Mesothelial cell of epicardium (in vitro differentiated cells): ENCODE measurements at regions not wholly inside any gene's neighbourhood (a gene's known extent, or its start where the extent isn't known, plus 50 kb on each side); places are given as distances from the start of the nearest gene placed in this dataset.

Experiments used
- DNase-seq, 2 experiments: peaks; one replicate each; pipeline ENCODE4 v3.0.0; 2021; ENCODE audit warnings: low spot score in 2 of 2; ENCODE audit not compliant: unreplicated experiment in 2 of 2
- H3K27ac Mint-ChIP-seq: 2 replicates; pipeline ENCODE4 v1.8.0; 2021; ENCODE audit warnings: mixed read lengths
- H3K27me3 Mint-ChIP-seq: 2 replicates; pipeline ENCODE4 v1.8.0; 2021; ENCODE audit warnings: low read depth, mixed read lengths
- H3K36me3 Mint-ChIP-seq: 2 replicates; pipeline ENCODE4 v1.8.0; 2021; ENCODE audit warnings: mixed read lengths
- H3K4me1 Mint-ChIP-seq: 2 replicates; pipeline ENCODE4 v1.8.0; 2021; ENCODE audit warnings: mixed read lengths
- H3K4me3 Mint-ChIP-seq: 2 replicates; pipeline ENCODE4 v1.8.0; 2021; ENCODE audit warnings: mild to moderate bottlenecking, moderate library complexity, mixed read lengths
- H3K9me3 Mint-ChIP-seq: 2 replicates; pipeline ENCODE4 v1.8.0; 2021; ENCODE audit warnings: mixed read lengths
- CTCF ChIP-seq: fragments of 200-600 bp; sonication (generic); IDR thresholded peaks from one replicate; pipeline ENCODE4 v1.5.0; 2021; ENCODE audit warnings: antibody characterized with exemption; ENCODE audit not compliant: unreplicated experiment

DNA sequence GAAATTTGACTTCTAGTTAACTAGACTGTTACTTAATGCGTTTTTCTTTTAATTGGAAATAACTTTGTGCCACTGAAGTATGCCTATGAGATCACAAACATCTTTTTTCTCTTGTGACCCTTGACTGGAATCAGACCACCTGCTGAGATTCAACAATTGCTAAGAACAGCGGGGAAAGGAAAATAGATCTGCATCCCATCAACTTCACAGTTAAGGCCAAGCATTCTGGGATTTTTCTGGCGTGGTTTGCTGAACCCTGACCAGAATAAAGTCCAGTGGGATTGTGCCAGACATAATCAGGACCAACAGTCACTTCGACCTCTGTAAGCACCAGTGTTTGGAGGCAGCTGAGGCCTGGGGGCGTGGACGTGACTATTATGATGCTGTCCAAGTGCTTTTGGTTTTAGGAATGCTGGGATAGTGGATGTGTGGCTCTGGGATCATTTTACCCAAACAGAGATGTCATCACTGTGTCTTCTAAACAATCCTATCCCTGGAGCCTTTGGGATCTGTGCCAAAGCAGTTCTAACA, 373.3 kb upstream of the PRKCQ start:
- Mint-ChIP-seq H3K27ac (no peak overlapping the region), H3K9me3 (peaks cover 2% of the 10 kb centered on the region), H3K27me3 (peaks cover 28% of the 10 kb centered on the region), H3K4me3 (no peak overlapping the region), H3K36me3 (no peaks in the 10 kb centered on the region), H3K4me1 (no peaks in the 10 kb centered on the region)
- no peak for DNase-seq
- TF ChIP-seq CTCF = no peak

DNA sequence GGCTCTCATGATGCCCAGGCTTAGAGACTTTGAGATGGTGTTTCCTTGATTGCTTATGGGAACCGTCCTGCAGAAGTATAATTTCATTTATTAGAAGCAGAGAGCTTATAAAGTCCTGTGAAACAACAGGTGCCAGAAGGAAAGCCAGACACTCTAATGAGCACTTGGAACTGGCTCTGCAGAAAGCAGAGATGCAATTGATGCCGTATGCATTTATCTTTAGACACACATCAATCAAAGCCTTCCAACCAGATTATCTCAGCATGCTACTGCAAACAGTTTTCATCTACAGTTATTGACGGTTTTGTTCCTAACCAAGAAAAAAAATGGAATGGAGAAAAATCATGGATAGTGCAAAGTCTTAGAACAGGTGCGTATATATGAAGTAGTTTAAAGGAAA, 371.7 kb upstream of the PRKCQ start:
- Mint-ChIP-seq H3K27me3 (peaks cover 33% of the 10 kb centered on the region), H3K36me3 (no peaks in the 10 kb centered on the region), H3K4me3 (no peak overlapping the region), H3K27ac (no peak overlapping the region), H3K4me1 (no peaks in the 10 kb centered on the region), H3K9me3 (peaks cover 15% of the 10 kb centered on the region)
- DNase-seq = no peak
- no peak for TF ChIP-seq CTCF

DNA sequence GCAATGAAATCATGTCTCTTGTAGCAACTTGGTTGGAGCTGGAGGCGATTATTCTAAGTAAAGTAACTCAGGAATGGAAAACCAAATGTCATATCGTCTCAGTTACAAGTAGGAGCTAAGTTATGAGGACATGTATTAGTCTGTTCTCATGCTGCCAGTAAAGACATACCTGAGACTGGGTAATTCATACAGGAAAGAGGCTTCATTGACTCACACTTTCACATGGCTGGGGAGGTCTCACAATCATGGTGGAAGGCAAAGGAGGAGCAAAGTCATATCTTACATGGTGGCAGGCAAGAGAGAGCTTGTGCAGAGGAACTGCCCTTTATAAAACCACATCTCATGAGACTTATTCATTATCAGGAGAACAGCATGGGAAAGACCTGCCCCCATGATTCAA, 370.1 kb upstream of the PRKCQ start:
- Mint-ChIP-seq H3K4me3 (no peak overlapping the region), H3K27ac (no peak overlapping the region), H3K9me3 (peaks cover 24% of the 10 kb centered on the region), H3K27me3 (peaks cover 41% of the 10 kb centered on the region), H3K36me3 (no peaks in the 10 kb centered on the region), H3K4me1 (no peaks in the 10 kb centered on the region)
- DNase-seq = no peak
- no peak for TF ChIP-seq CTCF

- H3K36me3 Mint-ChIP-seq = no peaks in the 10 kb centered on the region
- H3K4me3 Mint-ChIP-seq = no peak overlapping the region
- H3K9me3 Mint-ChIP-seq = peaks cover 24% of the 10 kb centered on the region
- TF ChIP-seq CTCF = no peak
- peaks cover 48% of the 10 kb centered on the region for H3K27me3 Mint-ChIP-seq
- no peak overlapping the region for H3K27ac Mint-ChIP-seq
- DNase-seq = no peak
- no peaks in the 10 kb centered on the region for H3K4me1 Mint-ChIP-seq
These were observed 364.4 kb upstream of the PRKCQ start for GRCh38 chr10:6944436-6944835.

DNA sequence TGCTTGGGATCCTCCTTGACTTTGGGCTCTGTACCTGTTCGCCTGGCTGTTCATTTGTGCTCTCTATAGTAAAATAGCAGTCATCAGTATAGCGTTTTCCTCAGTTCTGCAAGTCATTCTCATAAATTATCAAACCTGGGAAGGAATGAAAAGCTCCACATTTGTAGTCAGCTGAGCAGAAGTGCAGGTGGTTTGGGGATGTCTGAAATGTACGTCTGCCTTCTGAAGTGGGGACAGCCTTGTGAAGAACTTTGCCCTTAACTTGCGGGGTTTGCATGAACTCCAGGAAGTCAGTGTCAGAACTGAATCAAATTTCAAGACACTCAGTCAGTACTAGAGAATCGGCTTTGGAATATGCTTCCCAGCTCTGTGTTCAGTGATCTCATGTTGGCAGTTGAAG, 358.3 kb upstream of the PRKCQ start:
- Mint-ChIP-seq H3K4me3 (no peak overlapping the region), H3K9me3 (peaks cover 13% of the 10 kb centered on the region), H3K27ac (no peak overlapping the region), H3K4me1 (no peaks in the 10 kb centered on the region), H3K27me3 (peaks cover 25% of the 10 kb centered on the region), H3K36me3 (no peaks in the 10 kb centered on the region)
- DNase-seq = no peak
- TF ChIP-seq CTCF = no peak

GRCh38 chr10:6936931-6937330, 356.9 kb upstream of the PRKCQ start:
- Mint-ChIP-seq H3K4me3 (no peak overlapping the region), H3K27me3 (peaks cover 22% of the 10 kb centered on the region), H3K27ac (no peak overlapping the region), H3K36me3 (no peaks in the 10 kb centered on the region), H3K4me1 (no peaks in the 10 kb centered on the region), H3K9me3 (peaks cover 15% of the 10 kb centered on the region)
- TF ChIP-seq CTCF = no peak
- DNase-seq = no peak
